ENCODE measurements at regions not wholly inside any gene's neighbourhood (a gene's known extent, or its start where the extent isn't known, plus 50 kb on each side); places are given as distances from the start of the nearest gene placed in this dataset.

DNA sequence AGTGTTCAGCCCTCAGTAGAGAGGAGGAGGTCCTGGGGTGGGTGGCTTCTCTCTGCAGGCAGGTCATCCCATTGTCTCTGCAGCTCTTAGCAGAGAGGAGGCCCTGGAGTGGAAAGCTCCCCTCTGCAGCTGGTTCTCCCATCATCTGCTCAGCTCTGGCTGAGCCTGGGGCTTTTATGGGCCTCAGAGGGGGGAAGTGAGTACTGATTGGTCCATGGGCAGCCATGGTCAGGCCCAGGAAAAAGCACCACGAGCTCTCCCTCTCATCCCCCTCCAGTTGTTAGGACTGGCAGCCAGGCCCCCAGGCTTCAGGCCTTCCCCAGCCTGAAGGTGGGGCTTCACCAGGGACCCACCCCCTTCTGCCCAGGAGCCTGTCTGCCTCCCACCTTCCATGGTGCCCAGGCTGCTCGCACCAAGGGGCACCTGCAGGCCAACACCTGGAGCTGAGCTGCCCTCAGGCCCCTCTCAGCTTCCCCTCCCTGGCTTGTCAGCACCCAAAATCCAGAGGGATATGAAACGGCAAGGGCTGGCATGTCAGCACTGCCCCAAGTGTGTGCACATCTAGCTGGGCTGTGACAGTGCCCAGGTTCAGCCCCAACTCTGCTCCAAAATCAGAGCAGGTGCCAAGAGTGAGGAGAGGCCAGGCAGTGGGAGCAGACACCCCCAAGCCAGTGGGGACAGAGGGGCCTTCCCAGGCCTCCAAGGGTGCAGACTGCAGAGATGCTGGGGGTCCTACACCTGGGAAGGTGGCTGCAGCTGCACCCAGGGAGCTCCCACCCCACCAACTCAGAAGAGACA lies 449.0 kb downstream of the MATN1 start:
- Histone ChIP-seq H3K9ac (ENCODE audit: low read length) (no peak overlapping the region), H2AFZ (ENCODE audit: low read depth, low read length, poor library complexity, severe bottlenecking) (no peak overlapping the region), H3K4me2 (ENCODE audit: low read length) (no peak overlapping the region), H3K36me3 (ENCODE audit: control insufficient read depth in 1 of 2, insufficient read depth in 2 of 2, low read length in 2 of 2) (no peaks in the 10 kb centered on the region), H4K20me1 (ENCODE audit: insufficient read depth) (no peaks in the 10 kb centered on the region), H3K27me3 (ENCODE audit: insufficient read depth, low read length) (peaks cover 51% of the 10 kb centered on the region; the same call in 1 of the 2 replicates), H3K27ac (ENCODE audit: low read depth, low read length) (no peak overlapping the region), H3K79me2 (ENCODE audit: insufficient read depth, low read length) (no peaks in the 10 kb centered on the region), H3K9me2 (ENCODE audit: insufficient read depth) (no peaks in the 10 kb centered on the region), H3K4me3 (replicated peaks in 1 of 2; ENCODE audit: low read depth in 1 of 2, low read length in 2 of 2) (no peak overlapping the region), H3K9me3 (ENCODE audit: control insufficient read depth in 1 of 2, insufficient read depth in 1 of 2, low read depth in 1 of 2, low read length in 2 of 2) (no peaks in the 10 kb centered on the region), H3K4me1 (ENCODE audit: control insufficient read depth in 1 of 2, insufficient read depth in 2 of 2, low read length in 2 of 2) (no peaks in the 10 kb centered on the region)
- ChIA-PET POLR2A (no interaction called here), RAD21 (ENCODE audit: low non-redundant PET in 1 of 2, low total read pairs in 2 of 2, uncharacterized antibody in 2 of 2, unreplicated experiment in 2 of 2) (no interaction called here), CTCF (no interaction called here)
- TF ChIP-seq, protein P1, sequence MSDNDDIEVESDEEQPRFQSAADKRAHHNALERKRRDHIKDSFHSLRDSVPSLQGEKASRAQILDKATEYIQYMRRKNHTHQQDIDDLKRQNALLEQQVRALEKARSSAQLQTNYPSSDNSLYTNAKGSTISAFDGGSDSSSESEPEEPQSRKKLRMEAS (IDR thresholded peaks at IDR 0.05) = no peak
- TF ChIP-seq CEBPB (IDR thresholded peaks at IDR 0.05; ENCODE audit: low read depth) (no peak), SP1 (IDR thresholded peaks at IDR 0.05; ENCODE audit: low read depth) (no peak), EZH2 (IDR thresholded peaks at IDR 0.05) (no peak), RAD21 (IDR thresholded peaks at IDR 0.05; ENCODE audit: low read depth) (no peak), EGR1 (IDR thresholded peaks at IDR 0.05; ENCODE audit: low read depth) (no peak), JUND (IDR thresholded peaks at IDR 0.05) (no peak), ELF1 (IDR thresholded peaks at IDR 0.05; ENCODE audit: borderline replicate concordance, low read depth) (no peak), ATF3 (IDR thresholded peaks at IDR 0.05) (no peak), YY1 (IDR thresholded peaks at IDR 0.05; ENCODE audit: extremely low read depth, insufficient replicate concordance, low read depth, low read length) (no peak), SIN3A (IDR thresholded peaks at IDR 0.05; ENCODE audit: low read depth) (no peak)
- TF ChIP-seq, protein P2, sequence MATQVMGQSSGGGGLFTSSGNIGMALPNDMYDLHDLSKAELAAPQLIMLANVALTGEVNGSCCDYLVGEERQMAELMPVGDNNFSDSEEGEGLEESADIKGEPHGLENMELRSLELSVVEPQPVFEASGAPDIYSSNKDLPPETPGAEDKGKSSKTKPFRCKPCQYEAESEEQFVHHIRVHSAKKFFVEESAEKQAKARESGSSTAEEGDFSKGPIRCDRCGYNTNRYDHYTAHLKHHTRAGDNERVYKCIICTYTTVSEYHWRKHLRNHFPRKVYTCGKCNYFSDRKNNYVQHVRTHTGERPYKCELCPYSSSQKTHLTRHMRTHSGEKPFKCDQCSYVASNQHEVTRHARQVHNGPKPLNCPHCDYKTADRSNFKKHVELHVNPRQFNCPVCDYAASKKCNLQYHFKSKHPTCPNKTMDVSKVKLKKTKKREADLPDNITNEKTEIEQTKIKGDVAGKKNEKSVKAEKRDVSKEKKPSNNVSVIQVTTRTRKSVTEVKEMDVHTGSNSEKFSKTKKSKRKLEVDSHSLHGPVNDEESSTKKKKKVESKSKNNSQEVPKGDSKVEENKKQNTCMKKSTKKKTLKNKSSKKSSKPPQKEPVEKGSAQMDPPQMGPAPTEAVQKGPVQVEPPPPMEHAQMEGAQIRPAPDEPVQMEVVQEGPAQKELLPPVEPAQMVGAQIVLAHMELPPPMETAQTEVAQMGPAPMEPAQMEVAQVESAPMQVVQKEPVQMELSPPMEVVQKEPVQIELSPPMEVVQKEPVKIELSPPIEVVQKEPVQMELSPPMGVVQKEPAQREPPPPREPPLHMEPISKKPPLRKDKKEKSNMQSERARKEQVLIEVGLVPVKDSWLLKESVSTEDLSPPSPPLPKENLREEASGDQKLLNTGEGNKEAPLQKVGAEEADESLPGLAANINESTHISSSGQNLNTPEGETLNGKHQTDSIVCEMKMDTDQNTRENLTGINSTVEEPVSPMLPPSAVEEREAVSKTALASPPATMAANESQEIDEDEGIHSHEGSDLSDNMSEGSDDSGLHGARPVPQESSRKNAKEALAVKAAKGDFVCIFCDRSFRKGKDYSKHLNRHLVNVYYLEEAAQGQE (IDR thresholded peaks at IDR 0.05; ENCODE audit: low read depth) = no peak
- TF ChIP-seq, protein P3, sequence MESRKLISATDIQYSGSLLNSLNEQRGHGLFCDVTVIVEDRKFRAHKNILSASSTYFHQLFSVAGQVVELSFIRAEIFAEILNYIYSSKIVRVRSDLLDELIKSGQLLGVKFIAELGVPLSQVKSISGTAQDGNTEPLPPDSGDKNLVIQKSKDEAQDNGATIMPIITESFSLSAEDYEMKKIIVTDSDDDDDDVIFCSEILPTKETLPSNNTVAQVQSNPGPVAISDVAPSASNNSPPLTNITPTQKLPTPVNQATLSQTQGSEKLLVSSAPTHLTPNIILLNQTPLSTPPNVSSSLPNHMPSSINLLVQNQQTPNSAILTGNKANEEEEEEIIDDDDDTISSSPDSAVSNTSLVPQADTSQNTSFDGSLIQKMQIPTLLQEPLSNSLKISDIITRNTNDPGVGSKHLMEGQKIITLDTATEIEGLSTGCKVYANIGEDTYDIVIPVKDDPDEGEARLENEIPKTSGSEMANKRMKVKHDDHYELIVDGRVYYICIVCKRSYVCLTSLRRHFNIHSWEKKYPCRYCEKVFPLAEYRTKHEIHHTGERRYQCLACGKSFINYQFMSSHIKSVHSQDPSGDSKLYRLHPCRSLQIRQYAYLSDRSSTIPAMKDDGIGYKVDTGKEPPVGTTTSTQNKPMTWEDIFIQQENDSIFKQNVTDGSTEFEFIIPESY (IDR thresholded peaks at IDR 0.05; ENCODE audit: extremely low read depth, insufficient replicate concordance, low read length) = no peak
- intact Hi-C loops (cut with micrococcal nuclease) = no loop called here
- DNase-seq (ENCODE audit: low read depth, low spot score) = no peak
- ATAC-seq = no peak
- no TSS peak for BruUV-seq (replicated peaks)

All from HCT116 (cell line).